K562 (cell line): ENCODE measurements at regions not wholly inside any gene's neighbourhood (a gene's known extent, or its start where the extent isn't known, plus 50 kb on each side); places are given as distances from the start of the nearest gene placed in this dataset.

Source experiments
- BDP1 ChIP-seq: IDR thresholded peaks from 3 replicates; pipeline ENCODE4 v1.6.1; 2011; ENCODE audit not compliant: insufficient read length, insufficient read depth
- HNRNPH1 ChIP-seq: fragments of 200-400 bp; formaldehyde crosslinking; optimal IDR thresholded peaks from 2 replicates; pipeline ENCODE3; 2017; ENCODE audit warnings: low read depth, mild to moderate bottlenecking, low read length, moderate library complexity
- KDM5B ChIP-seq: fragments of 200-600 bp; sonication (generic); IDR thresholded peaks from 2 replicates; pipeline ENCODE4 v1.6.1; 2012; ENCODE audit warnings: low read depth, mild to moderate bottlenecking, moderate library complexity, low read length, control low read depth, inconsistent platforms; ENCODE audit not compliant: insufficient replicate concordance
- MEIS2 ChIP-seq: fragments of 450-650 bp; IDR thresholded peaks from 2 replicates; pipeline ENCODE4 v1.6.1; 2014; ENCODE audit warnings: mild to moderate bottlenecking; ENCODE audit not compliant: partially characterized antibody
- POLR2A ChIP-seq: fragments of 450-650 bp; conservative IDR thresholded peaks from 2 replicates; pipeline ENCODE4 v1.6.1; 2016
- POLR2B ChIP-seq: fragments of 450-650 bp; IDR thresholded peaks from 2 replicates; pipeline ENCODE4 v1.6.1; 2018; ENCODE audit warnings: low read depth; ENCODE audit not compliant: partially characterized antibody
- POLR2H ChIP-seq: IDR thresholded peaks from 2 replicates; pipeline ENCODE4 v1.6.1; 2016; ENCODE audit warnings: missing genetic modification characterization, low read depth, mild to moderate bottlenecking, control low read depth, missing compliant biosample characterization, moderate library complexity
- POLR3A ChIP-seq: IDR thresholded peaks from 2 replicates; pipeline ENCODE4 v1.6.1; 2011; ENCODE audit warnings: borderline replicate concordance, mild to moderate bottlenecking, moderate library complexity; ENCODE audit not compliant: insufficient read length, insufficient read depth; ENCODE audit errors: extremely low read depth
- RFX1 ChIP-seq: fragments of 450-650 bp; IDR thresholded peaks from 2 replicates; pipeline ENCODE4 v1.6.1; 2016; ENCODE audit warnings: mild to moderate bottlenecking, moderate library complexity
- SMC3 ChIP-seq: conservative IDR thresholded peaks from 2 replicates; pipeline ENCODE4 v1.6.1; 2011; ENCODE audit warnings: low read depth, low read length, improper control_type of control experiment; ENCODE audit not compliant: insufficient read depth
- SUPT5H ChIP-seq: fragments of 450-650 bp; IDR thresholded peaks from 2 replicates; pipeline ENCODE4 v1.6.1; 2016
- YY1 ChIP-seq, 3 experiments: IDR thresholded peaks; 2 replicates each; pipeline ENCODE4 v1.6.1; 2011; ENCODE audit warnings: low read length in 2 of 3, mild to moderate bottlenecking in 2 of 3, moderate library complexity in 2 of 3, borderline replicate concordance in 1 of 3, control low read depth in 1 of 3, low read depth in 1 of 3; ENCODE audit not compliant: insufficient read depth in 3 of 3, insufficient replicate concordance in 2 of 3, control insufficient read depth in 1 of 3, insufficient read length in 1 of 3; ENCODE audit errors: extremely low read depth in 1 of 3
- TF ChIP-seq, protein P1 (sequence below): sonication (generic); formaldehyde crosslinking; IDR thresholded peaks from 2 replicates; pipeline ENCODE4 v1.8.0; 2022; ENCODE audit warnings: missing genetic modification reagents, mild to moderate bottlenecking, moderate library complexity, borderline replicate concordance
- TF ChIP-seq, protein P2 (sequence below), 2 experiments: fragments of 250-450 bp in 1 of 2; fragments of 450-650 bp in 1 of 2; sonication (Bioruptor Pico) in 1 of 2; IDR thresholded peaks; 2 replicates each; pipeline versions ENCODE4 v1.6.1 to v1.8.0; 2016 to 2021; ENCODE audit warnings: mild to moderate bottlenecking in 2 of 2, moderate library complexity in 2 of 2, missing compliant biosample characterization in 1 of 2, missing genetic modification characterization in 1 of 2
- TF ChIP-seq, protein P3 (sequence below): IDR thresholded peaks from 3 replicates; pipeline ENCODE4 v1.6.1; 2011; ENCODE audit warnings: borderline replicate concordance, mild to moderate bottlenecking, moderate library complexity; ENCODE audit not compliant: insufficient read length; ENCODE audit errors: extremely low read depth
- TF ChIP-seq, protein P4 (sequence below): sonication (generic); formaldehyde crosslinking; IDR thresholded peaks from 2 replicates; pipeline ENCODE4 v1.8.0; 2023; ENCODE audit warnings: mild to moderate bottlenecking, missing genetic modification reagents
- TF ChIP-seq, protein P5 (sequence below), 3 experiments: IDR thresholded peaks in 2 of 3; conservative IDR thresholded peaks in 1 of 3; 2 replicates each; pipeline ENCODE4 v1.5.1; 2011 to 2012; ENCODE audit warnings: low read length in 3 of 3, mild to moderate bottlenecking in 3 of 3, control low read depth in 2 of 3, improper control_type of control experiment in 1 of 3, inconsistent platforms in 1 of 3, low read depth in 1 of 3, mixed read lengths in 1 of 3, moderate library complexity in 1 of 3; ENCODE audit not compliant: insufficient read depth in 2 of 3

DNA sequence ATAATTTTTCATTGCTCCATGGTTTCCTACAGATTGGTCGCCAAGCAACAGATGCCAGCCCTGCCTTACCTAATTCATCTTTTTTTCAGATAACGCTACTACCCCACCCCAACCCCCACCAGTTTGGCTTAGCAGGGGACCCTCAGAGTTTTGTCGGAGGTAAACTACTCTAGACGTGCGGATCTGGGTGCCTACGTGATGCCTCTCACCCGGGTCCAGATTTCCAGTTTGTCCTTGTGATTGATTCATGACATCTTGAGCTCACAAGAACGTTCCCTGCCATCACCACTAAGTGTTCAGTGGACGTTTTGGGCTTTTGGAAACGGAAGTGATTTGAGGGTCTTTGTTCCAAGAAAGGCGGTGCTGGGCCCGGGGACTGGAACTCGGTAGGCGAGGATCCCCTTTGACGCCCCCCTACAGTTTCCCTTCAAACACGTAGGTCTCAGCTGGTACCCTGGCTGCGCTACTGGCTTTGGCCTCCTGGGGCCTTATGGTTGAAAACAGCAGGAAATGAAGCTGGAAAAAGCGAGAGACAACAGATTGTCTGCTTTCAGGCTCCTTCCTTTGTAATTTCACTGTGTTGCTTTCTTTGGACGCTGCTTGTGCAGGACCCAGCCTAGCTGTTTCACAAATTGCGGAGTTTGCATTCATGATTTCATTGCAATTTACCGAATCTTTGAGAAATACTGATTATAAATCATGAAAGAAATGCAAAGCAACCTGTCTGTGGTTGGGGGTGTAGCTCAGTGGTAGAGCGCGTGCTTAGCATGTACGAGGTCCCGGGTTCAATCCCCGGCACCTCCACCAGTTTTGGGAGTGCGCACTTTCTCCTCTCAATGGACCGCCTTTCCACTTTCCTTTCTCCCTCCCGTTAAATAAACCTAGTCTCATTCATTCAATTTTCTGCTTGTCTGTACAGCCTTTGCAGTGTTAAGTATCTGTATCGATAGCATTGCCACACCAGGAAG, 81.0 kb downstream of the GPX5 start (continued):
- TF ChIP-seq, protein P1, sequence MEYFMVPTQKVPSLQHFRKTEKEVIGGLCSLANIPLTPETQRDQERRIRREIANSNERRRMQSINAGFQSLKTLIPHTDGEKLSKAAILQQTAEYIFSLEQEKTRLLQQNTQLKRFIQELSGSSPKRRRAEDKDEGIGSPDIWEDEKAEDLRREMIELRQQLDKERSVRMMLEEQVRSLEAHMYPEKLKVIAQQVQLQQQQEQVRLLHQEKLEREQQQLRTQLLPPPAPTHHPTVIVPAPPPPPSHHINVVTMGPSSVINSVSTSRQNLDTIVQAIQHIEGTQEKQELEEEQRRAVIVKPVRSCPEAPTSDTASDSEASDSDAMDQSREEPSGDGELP (CRISPR knock-in tag): peak; percentile 75
- TF ChIP-seq, protein P2, sequence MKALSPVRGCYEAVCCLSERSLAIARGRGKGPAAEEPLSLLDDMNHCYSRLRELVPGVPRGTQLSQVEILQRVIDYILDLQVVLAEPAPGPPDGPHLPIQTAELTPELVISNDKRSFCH (CRISPR knock-in tag; IDR thresholded peaks at IDR 0.05): no peak
- TF ChIP-seq, protein P2 (tag; IDR thresholded peaks at IDR 0.05): 0 out of 2 replicates have a peak, but pooled peaks have one; percentile 59
- peak in 1 of 3 experiments; percentile 18 for TF ChIP-seq YY1 (IDR thresholded peaks at IDR 0.05; ENCODE audit: borderline replicate concordance in 1 of 3, control insufficient read depth in 1 of 3, extremely low read depth in 1 of 3, insufficient read depth in 3 of 3, insufficient read length in 1 of 3, insufficient replicate concordance in 2 of 3, low read depth in 1 of 3, low read length in 2 of 3)
- peak; percentile 37 for TF ChIP-seq SUPT5H
- TF ChIP-seq SMC3: no peak
- TF ChIP-seq, protein P3, sequence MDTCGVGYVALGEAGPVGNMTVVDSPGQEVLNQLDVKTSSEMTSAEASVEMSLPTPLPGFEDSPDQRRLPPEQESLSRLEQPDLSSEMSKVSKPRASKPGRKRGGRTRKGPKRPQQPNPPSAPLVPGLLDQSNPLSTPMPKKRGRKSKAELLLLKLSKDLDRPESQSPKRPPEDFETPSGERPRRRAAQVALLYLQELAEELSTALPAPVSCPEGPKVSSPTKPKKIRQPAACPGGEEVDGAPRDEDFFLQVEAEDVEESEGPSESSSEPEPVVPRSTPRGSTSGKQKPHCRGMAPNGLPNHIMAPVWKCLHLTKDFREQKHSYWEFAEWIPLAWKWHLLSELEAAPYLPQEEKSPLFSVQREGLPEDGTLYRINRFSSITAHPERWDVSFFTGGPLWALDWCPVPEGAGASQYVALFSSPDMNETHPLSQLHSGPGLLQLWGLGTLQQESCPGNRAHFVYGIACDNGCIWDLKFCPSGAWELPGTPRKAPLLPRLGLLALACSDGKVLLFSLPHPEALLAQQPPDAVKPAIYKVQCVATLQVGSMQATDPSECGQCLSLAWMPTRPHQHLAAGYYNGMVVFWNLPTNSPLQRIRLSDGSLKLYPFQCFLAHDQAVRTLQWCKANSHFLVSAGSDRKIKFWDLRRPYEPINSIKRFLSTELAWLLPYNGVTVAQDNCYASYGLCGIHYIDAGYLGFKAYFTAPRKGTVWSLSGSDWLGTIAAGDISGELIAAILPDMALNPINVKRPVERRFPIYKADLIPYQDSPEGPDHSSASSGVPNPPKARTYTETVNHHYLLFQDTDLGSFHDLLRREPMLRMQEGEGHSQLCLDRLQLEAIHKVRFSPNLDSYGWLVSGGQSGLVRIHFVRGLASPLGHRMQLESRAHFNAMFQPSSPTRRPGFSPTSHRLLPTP: peak; percentile 79
- TF ChIP-seq, protein P4, sequence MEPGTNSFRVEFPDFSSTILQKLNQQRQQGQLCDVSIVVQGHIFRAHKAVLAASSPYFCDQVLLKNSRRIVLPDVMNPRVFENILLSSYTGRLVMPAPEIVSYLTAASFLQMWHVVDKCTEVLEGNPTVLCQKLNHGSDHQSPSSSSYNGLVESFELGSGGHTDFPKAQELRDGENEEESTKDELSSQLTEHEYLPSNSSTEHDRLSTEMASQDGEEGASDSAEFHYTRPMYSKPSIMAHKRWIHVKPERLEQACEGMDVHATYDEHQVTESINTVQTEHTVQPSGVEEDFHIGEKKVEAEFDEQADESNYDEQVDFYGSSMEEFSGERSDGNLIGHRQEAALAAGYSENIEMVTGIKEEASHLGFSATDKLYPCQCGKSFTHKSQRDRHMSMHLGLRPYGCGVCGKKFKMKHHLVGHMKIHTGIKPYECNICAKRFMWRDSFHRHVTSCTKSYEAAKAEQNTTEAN (CRISPR knock-in tag): no peak
- peak; percentile 65 for TF ChIP-seq POLR2A
- peak; percentile 78 for TF ChIP-seq KDM5B
- peak; percentile 75 for TF ChIP-seq MEIS2
- TF ChIP-seq RFX1: peak; percentile 22; the same call in 1 of the 2 replicates
- TF ChIP-seq POLR2H (tag): peak; percentile 18; the same call in 1 of the 2 replicates
- peak; percentile 26 for TF ChIP-seq BDP1
- TF ChIP-seq HNRNPH1: no peak
- TF ChIP-seq, protein P5, sequence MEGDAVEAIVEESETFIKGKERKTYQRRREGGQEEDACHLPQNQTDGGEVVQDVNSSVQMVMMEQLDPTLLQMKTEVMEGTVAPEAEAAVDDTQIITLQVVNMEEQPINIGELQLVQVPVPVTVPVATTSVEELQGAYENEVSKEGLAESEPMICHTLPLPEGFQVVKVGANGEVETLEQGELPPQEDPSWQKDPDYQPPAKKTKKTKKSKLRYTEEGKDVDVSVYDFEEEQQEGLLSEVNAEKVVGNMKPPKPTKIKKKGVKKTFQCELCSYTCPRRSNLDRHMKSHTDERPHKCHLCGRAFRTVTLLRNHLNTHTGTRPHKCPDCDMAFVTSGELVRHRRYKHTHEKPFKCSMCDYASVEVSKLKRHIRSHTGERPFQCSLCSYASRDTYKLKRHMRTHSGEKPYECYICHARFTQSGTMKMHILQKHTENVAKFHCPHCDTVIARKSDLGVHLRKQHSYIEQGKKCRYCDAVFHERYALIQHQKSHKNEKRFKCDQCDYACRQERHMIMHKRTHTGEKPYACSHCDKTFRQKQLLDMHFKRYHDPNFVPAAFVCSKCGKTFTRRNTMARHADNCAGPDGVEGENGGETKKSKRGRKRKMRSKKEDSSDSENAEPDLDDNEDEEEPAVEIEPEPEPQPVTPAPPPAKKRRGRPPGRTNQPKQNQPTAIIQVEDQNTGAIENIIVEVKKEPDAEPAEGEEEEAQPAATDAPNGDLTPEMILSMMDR (IDR thresholded peaks at IDR 0.05 in 2 of 3, conservative IDR thresholded peaks at IDR 0.05 in 1 of 3; ENCODE audit: insufficient read depth in 2 of 3, low read depth in 1 of 3, low read length in 3 of 3): peak; percentile 2 to 45 (median 24); a peak in 1 of 6 replicates
- peak; percentile 75 for TF ChIP-seq POLR3A
- peak; percentile 33 for TF ChIP-seq POLR2B
